ENCODE measurements at regions not wholly inside any gene's neighbourhood (a gene's known extent, or its start where the extent isn't known, plus 50 kb on each side); places are given as distances from the start of the nearest gene placed in this dataset.

- TF ChIP-seq, protein P1, sequence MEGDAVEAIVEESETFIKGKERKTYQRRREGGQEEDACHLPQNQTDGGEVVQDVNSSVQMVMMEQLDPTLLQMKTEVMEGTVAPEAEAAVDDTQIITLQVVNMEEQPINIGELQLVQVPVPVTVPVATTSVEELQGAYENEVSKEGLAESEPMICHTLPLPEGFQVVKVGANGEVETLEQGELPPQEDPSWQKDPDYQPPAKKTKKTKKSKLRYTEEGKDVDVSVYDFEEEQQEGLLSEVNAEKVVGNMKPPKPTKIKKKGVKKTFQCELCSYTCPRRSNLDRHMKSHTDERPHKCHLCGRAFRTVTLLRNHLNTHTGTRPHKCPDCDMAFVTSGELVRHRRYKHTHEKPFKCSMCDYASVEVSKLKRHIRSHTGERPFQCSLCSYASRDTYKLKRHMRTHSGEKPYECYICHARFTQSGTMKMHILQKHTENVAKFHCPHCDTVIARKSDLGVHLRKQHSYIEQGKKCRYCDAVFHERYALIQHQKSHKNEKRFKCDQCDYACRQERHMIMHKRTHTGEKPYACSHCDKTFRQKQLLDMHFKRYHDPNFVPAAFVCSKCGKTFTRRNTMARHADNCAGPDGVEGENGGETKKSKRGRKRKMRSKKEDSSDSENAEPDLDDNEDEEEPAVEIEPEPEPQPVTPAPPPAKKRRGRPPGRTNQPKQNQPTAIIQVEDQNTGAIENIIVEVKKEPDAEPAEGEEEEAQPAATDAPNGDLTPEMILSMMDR (IDR thresholded peaks at IDR 0.05; ENCODE audit: low read depth, low read length): no peak
- TF ChIP-seq EZH2phosphoT487 (IDR thresholded peaks at IDR 0.05; ENCODE audit: low read depth): no peak
Measured at GRCh38 chr19:7418596-7418995, 69.9 kb downstream of the ARHGEF18 start.

All from OCI-LY3 (cell line).